ENCODE measurements at regions not wholly inside any gene's neighbourhood (a gene's known extent, or its start where the extent isn't known, plus 50 kb on each side); places are given as distances from the start of the nearest gene placed in this dataset.

GRCh38 chr3:159853506-159853864 lies 135.2 kb upstream of the IL12A start:
- TF ChIP-seq, protein P1, sequence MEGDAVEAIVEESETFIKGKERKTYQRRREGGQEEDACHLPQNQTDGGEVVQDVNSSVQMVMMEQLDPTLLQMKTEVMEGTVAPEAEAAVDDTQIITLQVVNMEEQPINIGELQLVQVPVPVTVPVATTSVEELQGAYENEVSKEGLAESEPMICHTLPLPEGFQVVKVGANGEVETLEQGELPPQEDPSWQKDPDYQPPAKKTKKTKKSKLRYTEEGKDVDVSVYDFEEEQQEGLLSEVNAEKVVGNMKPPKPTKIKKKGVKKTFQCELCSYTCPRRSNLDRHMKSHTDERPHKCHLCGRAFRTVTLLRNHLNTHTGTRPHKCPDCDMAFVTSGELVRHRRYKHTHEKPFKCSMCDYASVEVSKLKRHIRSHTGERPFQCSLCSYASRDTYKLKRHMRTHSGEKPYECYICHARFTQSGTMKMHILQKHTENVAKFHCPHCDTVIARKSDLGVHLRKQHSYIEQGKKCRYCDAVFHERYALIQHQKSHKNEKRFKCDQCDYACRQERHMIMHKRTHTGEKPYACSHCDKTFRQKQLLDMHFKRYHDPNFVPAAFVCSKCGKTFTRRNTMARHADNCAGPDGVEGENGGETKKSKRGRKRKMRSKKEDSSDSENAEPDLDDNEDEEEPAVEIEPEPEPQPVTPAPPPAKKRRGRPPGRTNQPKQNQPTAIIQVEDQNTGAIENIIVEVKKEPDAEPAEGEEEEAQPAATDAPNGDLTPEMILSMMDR (IDR thresholded peaks at IDR 0.05; ENCODE audit: low read depth, low read length, poor library complexity, severe bottlenecking), result no peak
- TF ChIP-seq EZH2phosphoT487 (IDR thresholded peaks at IDR 0.05; ENCODE audit: borderline replicate concordance, low read length), result no peak

All from DOHH2 (cell line).